ENCODE measurements at regions not wholly inside any gene's neighbourhood (a gene's known extent, or its start where the extent isn't known, plus 50 kb on each side); places are given as distances from the start of the nearest gene placed in this dataset.

GRCh38 chr3:96731031-96731430 lies 83.4 kb upstream of the EPHA6 start:
- H3K4me1 Mint-ChIP-seq, result no peaks in the 10 kb centered on the region
- no peaks in the 10 kb centered on the region for H3K36me3 Mint-ChIP-seq (ENCODE audit: low read depth)
- H3K9me3 Mint-ChIP-seq, result no peaks in the 10 kb centered on the region
- no peak for TF ChIP-seq CTCF (IDR thresholded peaks at IDR 0.05; ENCODE audit: unreplicated experiment in 3 of 3)
- no peak overlapping the region for H3K27ac Mint-ChIP-seq
- no peaks in the 10 kb centered on the region for H3K27me3 Mint-ChIP-seq (ENCODE audit: low read depth)
- no peak overlapping the region for H3K4me3 Mint-ChIP-seq

GRCh38 chr3:96734273-96735009 lies 80.0 kb upstream of the EPHA6 start:
- TF ChIP-seq CTCF (IDR thresholded peaks at IDR 0.05; ENCODE audit: unreplicated experiment in 3 of 3), result no peak
- no peak overlapping the region for H3K27ac Mint-ChIP-seq
- no peak overlapping the region for H3K4me3 Mint-ChIP-seq
- H3K4me1 Mint-ChIP-seq, result no peaks in the 10 kb centered on the region
- H3K9me3 Mint-ChIP-seq, result no peaks in the 10 kb centered on the region
- H3K36me3 Mint-ChIP-seq (ENCODE audit: low read depth), result no peaks in the 10 kb centered on the region
- H3K27me3 Mint-ChIP-seq (ENCODE audit: low read depth), result no peaks in the 10 kb centered on the region

- no peak for TF ChIP-seq CTCF (IDR thresholded peaks at IDR 0.05; ENCODE audit: unreplicated experiment in 3 of 3)
- no peak overlapping the region for H3K27ac Mint-ChIP-seq
- H3K4me3 Mint-ChIP-seq, result no peak overlapping the region
- no peaks in the 10 kb centered on the region for H3K4me1 Mint-ChIP-seq
- H3K9me3 Mint-ChIP-seq, result no peaks in the 10 kb centered on the region
- H3K36me3 Mint-ChIP-seq (ENCODE audit: low read depth), result no peaks in the 10 kb centered on the region
- H3K27me3 Mint-ChIP-seq (ENCODE audit: low read depth), result no peaks in the 10 kb centered on the region
These were observed 66.3 kb upstream of the EPHA6 start for GRCh38 chr3:96748139-96748538.

- no peaks in the 10 kb centered on the region for H3K36me3 Mint-ChIP-seq (ENCODE audit: low read depth)
- no peak for TF ChIP-seq CTCF (IDR thresholded peaks at IDR 0.05; ENCODE audit: unreplicated experiment in 3 of 3)
- H3K27me3 Mint-ChIP-seq (ENCODE audit: low read depth), result no peaks in the 10 kb centered on the region
- H3K9me3 Mint-ChIP-seq, result no peaks in the 10 kb centered on the region
- no peak overlapping the region for H3K4me3 Mint-ChIP-seq
- H3K27ac Mint-ChIP-seq, result no peak overlapping the region
- H3K4me1 Mint-ChIP-seq, result no peaks in the 10 kb centered on the region
These were observed 64.2 kb upstream of the EPHA6 start for GRCh38 chr3:96750094-96750767.

- no peaks in the 10 kb centered on the region for H3K27me3 Mint-ChIP-seq (ENCODE audit: low read depth)
- H3K36me3 Mint-ChIP-seq (ENCODE audit: low read depth), result no peaks in the 10 kb centered on the region
- H3K27ac Mint-ChIP-seq, result no peak overlapping the region
- H3K9me3 Mint-ChIP-seq, result no peaks in the 10 kb centered on the region
- no peaks in the 10 kb centered on the region for H3K4me1 Mint-ChIP-seq
- TF ChIP-seq CTCF (IDR thresholded peaks at IDR 0.05; ENCODE audit: unreplicated experiment in 3 of 3), result no peak
- no peak overlapping the region for H3K4me3 Mint-ChIP-seq
These were observed 61.3 kb upstream of the EPHA6 start for GRCh38 chr3:96753124-96753523.

GRCh38 chr3:96754128-96754527 lies 60.3 kb upstream of the EPHA6 start:
- H3K9me3 Mint-ChIP-seq, result no peaks in the 10 kb centered on the region
- H3K4me3 Mint-ChIP-seq, result no peak overlapping the region
- no peaks in the 10 kb centered on the region for H3K36me3 Mint-ChIP-seq (ENCODE audit: low read depth)
- H3K27me3 Mint-ChIP-seq (ENCODE audit: low read depth), result no peaks in the 10 kb centered on the region
- TF ChIP-seq CTCF (IDR thresholded peaks at IDR 0.05; ENCODE audit: unreplicated experiment in 3 of 3), result no peak
- no peaks in the 10 kb centered on the region for H3K4me1 Mint-ChIP-seq
- H3K27ac Mint-ChIP-seq, result no peak overlapping the region

Data from nephron (organoid).